Liver (tissue), 8 donors: ENCODE measurements at regions not wholly inside any gene's neighbourhood (a gene's known extent, or its start where the extent isn't known, plus 50 kb on each side); places are given as distances from the start of the nearest gene placed in this dataset.

Experiments used
- DNase-seq: peaks from one replicate; pipeline ENCODE4 v3.0.0-alpha.2; 2017; ENCODE audit warnings: low spot score
- H3K27ac ChIP-seq, 2 donors: one replicate each; pipeline ENCODE4 v1.7.0; 2013; ENCODE audit warnings: inconsistent platforms in 2 of 2, low read length in 2 of 2, control low read depth in 1 of 2, low read depth in 1 of 2, mild to moderate bottlenecking in 1 of 2
- H3K27me3 ChIP-seq, 4 donors: one replicate each; pipeline versions ENCODE4 v1.6.1 to v1.7.0; 2013; ENCODE audit warnings: low read length in 3 of 4, inconsistent platforms in 1 of 4, mild to moderate bottlenecking in 1 of 4, moderate library complexity in 1 of 4; ENCODE audit not compliant: control insufficient read depth in 4 of 4, insufficient read depth in 4 of 4
- H3K36me3 ChIP-seq, 4 donors: one replicate each; pipeline versions ENCODE4 v1.6.1 to v1.7.0; 2013; ENCODE audit warnings: low read length in 3 of 4, mild to moderate bottlenecking in 3 of 4, low read depth in 1 of 4, moderate library complexity in 1 of 4; ENCODE audit not compliant: control insufficient read depth in 4 of 4, insufficient read depth in 3 of 4
- H3K4me1 ChIP-seq, 4 donors: one replicate each; pipeline versions ENCODE4 v1.6.1 to v1.7.0; 2013; ENCODE audit warnings: low read length in 3 of 4, mild to moderate bottlenecking in 3 of 4, moderate library complexity in 1 of 4; ENCODE audit not compliant: control insufficient read depth in 4 of 4, insufficient read depth in 4 of 4
- H3K4me3 ChIP-seq, 3 donors: one replicate each; pipeline versions ENCODE4 v1.6.1 to v1.7.0; 2013; ENCODE audit warnings: low read length in 3 of 3, control low read depth in 1 of 3, low read depth in 1 of 3, mild to moderate bottlenecking in 1 of 3
- H3K9ac ChIP-seq, 2 donors: one replicate each; pipeline ENCODE4 v1.7.0; 2013; ENCODE audit warnings: low read length in 2 of 2, mild to moderate bottlenecking in 2 of 2, moderate library complexity in 2 of 2, control low read depth in 1 of 2, low read depth in 1 of 2
- H3K9me3 ChIP-seq, 4 donors: one replicate each; pipeline versions ENCODE4 v1.6.1 to v1.7.0; 2013; ENCODE audit warnings: low read length in 3 of 4; ENCODE audit not compliant: control insufficient read depth in 4 of 4
- ATF3 ChIP-seq: IDR thresholded peaks from 2 replicates; pipeline ENCODE4 v1.6.1; 2016; ENCODE audit warnings: antibody characterized with exemption
- CTCF ChIP-seq: fragments of 150-350 bp; IDR thresholded peaks from 2 replicates; pipeline ENCODE4 v1.5.1; 2017; ENCODE audit warnings: improper control_type of control experiment, low read depth, low read length; ENCODE audit not compliant: missing input control
- FOXA2 ChIP-seq: IDR thresholded peaks from 2 replicates; pipeline ENCODE4 v1.6.1; 2016; ENCODE audit warnings: antibody characterized with exemption
- GABPA ChIP-seq, 2 donors: IDR thresholded peaks in 1 of 2; conservative IDR thresholded peaks in 1 of 2; 2 replicates each; pipeline ENCODE4 v1.6.1; 2016; ENCODE audit warnings: antibody characterized with exemption in 2 of 2, mild to moderate bottlenecking in 1 of 2, moderate library complexity in 1 of 2
- HNF4A ChIP-seq, 2 donors: conservative IDR thresholded peaks; 2 replicates each; pipeline ENCODE4 v1.6.1; 2016; ENCODE audit warnings: antibody characterized with exemption in 2 of 2, mild to moderate bottlenecking in 2 of 2
- HNF4G ChIP-seq: IDR thresholded peaks from 2 replicates; pipeline ENCODE4 v1.6.1; 2016; ENCODE audit warnings: antibody characterized with exemption
- MAX ChIP-seq: IDR thresholded peaks from 2 replicates; pipeline ENCODE4 v1.6.1; 2016; ENCODE audit warnings: antibody characterized with exemption
- NR2F2 ChIP-seq: IDR thresholded peaks from 2 replicates; pipeline ENCODE4 v1.6.1; 2016; ENCODE audit warnings: antibody characterized with exemption
- RAD21 ChIP-seq, 2 donors: IDR thresholded peaks; 2 replicates each; pipeline ENCODE4 v1.6.1; 2016; ENCODE audit warnings: antibody characterized with exemption in 2 of 2, mild to moderate bottlenecking in 2 of 2
- SP1 ChIP-seq: IDR thresholded peaks from 2 replicates; pipeline ENCODE4 v1.6.1; 2018; ENCODE audit warnings: antibody characterized with exemption, mild to moderate bottlenecking
- TAF1 ChIP-seq: conservative IDR thresholded peaks from 2 replicates; pipeline ENCODE4 v1.6.1; 2016; ENCODE audit warnings: antibody characterized with exemption, mild to moderate bottlenecking
- ZBTB33 ChIP-seq: IDR thresholded peaks from 2 replicates; pipeline ENCODE4 v1.6.1; 2016; ENCODE audit warnings: antibody characterized with exemption
- whole genome bisulfite sequencing: extraction: QIAGEN DNeasy Blood & Tissue Kit; methylation state at CpG from one replicate; pipeline ENCODE4 v1.1.7; 2013; 5-methylcytosine and 5-hydroxymethylcytosine counted together
- donor health status: healthy.
- donor health status: healthy.
- donor health status: healthy.
- donor health status: healthy.
- donor health status: healthy.

GRCh38 chr2:103818176-103818575 lies 1035.7 kb upstream of the POU3F3 start:
- WGBS: 37% methylated on average over 2 of the region's 2 CpGs
- no peaks in the 10 kb centered on the region for H3K27me3 ChIP-seq

GRCh38 chr2:103819599-103819998 lies 1034.3 kb upstream of the POU3F3 start:
- Histone ChIP-seq H3K27me3 (no peaks in the 10 kb centered on the region), H3K9ac (no peak overlapping the region), H3K9me3 (no peaks in the 10 kb centered on the region), H3K4me1 (no peaks in the 10 kb centered on the region), H3K36me3 (no peaks in the 10 kb centered on the region), H3K27ac (no peak overlapping the region), H3K4me3 (no peak overlapping the region)
- no peak for TF ChIP-seq HNF4G
- no peak for TF ChIP-seq RAD21 (IDR thresholded peaks at IDR 0.05)
- no peak for TF ChIP-seq TAF1
- 83% methylated on average over 5 of the region's 5 CpGs for WGBS
- DNase-seq: no peak

More at GRCh38 chr2:103818176-103818575, 1035.7 kb upstream of the POU3F3 start:
- H3K4me3 ChIP-seq: no peak overlapping the region
- no peak overlapping the region for H3K27ac ChIP-seq
- H3K4me1 ChIP-seq: no peaks in the 10 kb centered on the region
- H3K9ac ChIP-seq: no peak overlapping the region
- no peaks in the 10 kb centered on the region for H3K36me3 ChIP-seq
- no peaks in the 10 kb centered on the region for H3K9me3 ChIP-seq
- DNase-seq: no peak
- no peak for TF ChIP-seq CTCF
- no peak for TF ChIP-seq ATF3
- no peak for TF ChIP-seq MAX

- no peak overlapping the region for H3K9ac ChIP-seq
- 78% methylated on average over 1 of the region's 1 CpG for WGBS
These were observed 1030.1 kb upstream of the POU3F3 start for GRCh38 chr2:103823847-103824246.

More at GRCh38 chr2:103823847-103824246, 1030.1 kb upstream of the POU3F3 start:
- Histone ChIP-seq H3K4me1 (no peaks in the 10 kb centered on the region), H3K27me3 (no peaks in the 10 kb centered on the region), H3K9me3 (peaks cover 0 to 2% (median 0%) of the 10 kb centered on the region in 4 donors), H3K36me3 (no peaks in the 10 kb centered on the region), H3K4me3 (no peak overlapping the region), H3K27ac (no peak overlapping the region)
- DNase-seq: no peak
- TF ChIP-seq GABPA (IDR thresholded peaks at IDR 0.05 in 1 of 2, conservative IDR thresholded peaks at IDR 0.05 in 1 of 2) (no peak), FOXA2 (no peak), NR2F2 (no peak), HNF4G (no peak), ATF3 (no peak), ZBTB33 (no peak), SP1 (no peak), HNF4A (conservative IDR thresholded peaks at IDR 0.05) (no peak)
